Mesenchymal stem cell (in vitro differentiated cells and primary cell): ENCODE measurements at regions not wholly inside any gene's neighbourhood (a gene's known extent, or its start where the extent isn't known, plus 50 kb on each side); places are given as distances from the start of the nearest gene placed in this dataset.

Source experiments
- DNase-seq: peaks from one replicate; pipeline ENCODE4 v3.0.0-alpha.2; 2013
- H2AFZ ChIP-seq: one replicate; pipeline ENCODE4 v1.6.1; 2013; ENCODE audit warnings: low read depth, mild to moderate bottlenecking, control low read depth, inconsistent platforms, low read length, moderate library complexity
- H2AK5ac ChIP-seq: 2 replicates; pipeline ENCODE4 v1.6.1; 2013; ENCODE audit warnings: low read length, moderate library complexity, mild to moderate bottlenecking, inconsistent platforms; ENCODE audit not compliant: severe bottlenecking
- H2BK120ac ChIP-seq: one replicate; pipeline ENCODE4 v1.6.1; 2013; ENCODE audit warnings: low read depth, mild to moderate bottlenecking, inconsistent platforms, low read length, moderate library complexity
- H2BK12ac ChIP-seq, 2 experiments: one replicate each; pipeline ENCODE4 v1.6.1; 2013; ENCODE audit warnings: inconsistent platforms in 2 of 2, low read length in 2 of 2, mild to moderate bottlenecking in 2 of 2, moderate library complexity in 2 of 2, control low read depth in 1 of 2
- H2BK15ac ChIP-seq: one replicate; pipeline ENCODE4 v1.6.1; 2013; ENCODE audit warnings: mild to moderate bottlenecking, low read depth, inconsistent platforms; ENCODE audit not compliant: poor library complexity, severe bottlenecking
- H2BK5ac ChIP-seq: 2 replicates; pipeline ENCODE4 v1.6.1; 2013; ENCODE audit warnings: low read depth, mild to moderate bottlenecking, low read length, control low read depth, inconsistent platforms; ENCODE audit not compliant: poor library complexity, severe bottlenecking
- H3K14ac ChIP-seq, 2 experiments: one replicate each; pipeline ENCODE4 v1.6.1; 2013; ENCODE audit warnings: inconsistent platforms in 2 of 2, low read length in 2 of 2, control low read depth in 1 of 2, mild to moderate bottlenecking in 1 of 2, moderate library complexity in 1 of 2
- H3K18ac ChIP-seq, 2 experiments: one replicate each; pipeline ENCODE4 v1.6.1; 2013; ENCODE audit warnings: inconsistent platforms in 2 of 2, low read length in 2 of 2, control low read depth in 1 of 2, low read depth in 1 of 2, mild to moderate bottlenecking in 1 of 2
- H3K23ac ChIP-seq, 2 experiments: one replicate each; pipeline ENCODE4 v1.6.1; 2013; ENCODE audit warnings: inconsistent platforms in 2 of 2, low read length in 2 of 2, mild to moderate bottlenecking in 2 of 2, moderate library complexity in 2 of 2, control low read depth in 1 of 2
- H3K27ac ChIP-seq: 2 replicates; pipeline ENCODE4 v1.5.1; 2013; ENCODE audit warnings: mild to moderate bottlenecking, moderate library complexity, low read length, control low read depth, inconsistent platforms; ENCODE audit not compliant: poor library complexity, severe bottlenecking
- H3K27me3 ChIP-seq, 2 experiments: 2 replicates each; pipeline versions ENCODE4 v1.6.1 to v1.7.0; 2013; ENCODE audit warnings: low read length in 2 of 2, mild to moderate bottlenecking in 2 of 2, moderate library complexity in 2 of 2, control low read depth in 1 of 2, inconsistent platforms in 1 of 2; ENCODE audit not compliant: control insufficient read depth in 1 of 2, insufficient read depth in 1 of 2
- H3K36me3 ChIP-seq, 2 experiments: 2 replicates each; pipeline versions ENCODE4 v1.6.1 to v1.7.0; 2013; ENCODE audit warnings: low read length in 2 of 2, control low read depth in 1 of 2, inconsistent platforms in 1 of 2, low read depth in 1 of 2, mild to moderate bottlenecking in 1 of 2; ENCODE audit not compliant: insufficient read depth in 2 of 2, control insufficient read depth in 1 of 2
- H3K4ac ChIP-seq, 2 experiments: one replicate each; pipeline ENCODE4 v1.6.1; 2013; ENCODE audit warnings: inconsistent platforms in 2 of 2, low read length in 2 of 2, mild to moderate bottlenecking in 2 of 2, moderate library complexity in 2 of 2, control low read depth in 1 of 2, low read depth in 1 of 2
- H3K4me1 ChIP-seq: 2 replicates; pipeline ENCODE4 v1.6.1; 2013; ENCODE audit warnings: low read depth, low read length, control low read depth; ENCODE audit not compliant: control insufficient read depth, insufficient read depth
- H3K4me2 ChIP-seq: 2 replicates; pipeline ENCODE4 v1.6.1; 2013; ENCODE audit warnings: low read length, mild to moderate bottlenecking, inconsistent platforms; ENCODE audit not compliant: poor library complexity, severe bottlenecking
- H3K4me3 ChIP-seq, 2 experiments: 2 replicates each; pipeline versions ENCODE4 v1.5.1 to v1.7.0; 2013; ENCODE audit warnings: low read length in 2 of 2, mild to moderate bottlenecking in 2 of 2, control low read depth in 1 of 2, low read depth in 1 of 2; ENCODE audit not compliant: insufficient read depth in 1 of 2
- H3K79me1 ChIP-seq: replicated peaks from 2 replicates; pipeline ENCODE4 v1.6.1; 2013; ENCODE audit warnings: mild to moderate bottlenecking, control low read depth, low read length, inconsistent platforms; ENCODE audit not compliant: poor library complexity, severe bottlenecking
- H3K9ac ChIP-seq: 2 replicates; pipeline ENCODE4 v1.7.0; 2013; ENCODE audit warnings: mild to moderate bottlenecking, low read length, moderate library complexity
- H3K9me3 ChIP-seq: 2 replicates; pipeline ENCODE4 v1.7.0; 2013; ENCODE audit warnings: mild to moderate bottlenecking, low read length; ENCODE audit not compliant: control insufficient read depth
- H4K8ac ChIP-seq: one replicate; pipeline ENCODE4 v1.6.1; 2013; ENCODE audit warnings: inconsistent platforms, mild to moderate bottlenecking, low read length, moderate library complexity
- H4K91ac ChIP-seq: one replicate; pipeline ENCODE4 v1.6.1; 2013; ENCODE audit warnings: mild to moderate bottlenecking, low read length, inconsistent platforms
- WGBS: methylation state at CpG from one replicate; pipeline ENCODE4 v1.1.7; 2013; ENCODE audit warnings: mixed read lengths; 5-methylcytosine and 5-hydroxymethylcytosine counted together

- H2AFZ ChIP-seq: no peak overlapping the region
- H2AK5ac ChIP-seq: no peak overlapping the region
- H2BK5ac ChIP-seq: no peak overlapping the region
- H2BK15ac ChIP-seq: no peak overlapping the region
- no peak overlapping the region for H3K23ac ChIP-seq
- H3K27me3 ChIP-seq: no peaks in the 10 kb centered on the region
- H3K9ac ChIP-seq: no peak overlapping the region
- no peaks in the 10 kb centered on the region for H3K36me3 ChIP-seq
- peaks cover 3% of the 10 kb centered on the region for H3K9me3 ChIP-seq
- no peak overlapping the region for H3K27ac ChIP-seq
- 97% methylated on average over 3 of the region's 5 CpGs for WGBS
- H2BK120ac ChIP-seq: no peak overlapping the region
- no peak overlapping the region for H2BK12ac ChIP-seq
- no peak overlapping the region for H4K8ac ChIP-seq
- no peaks in the 10 kb centered on the region for H3K79me1 ChIP-seq
- no peak overlapping the region for H3K14ac ChIP-seq
- no peak overlapping the region for H3K4ac ChIP-seq
- peaks cover 2% of the 10 kb centered on the region for H3K4me1 ChIP-seq
- no peak overlapping the region for H3K4me3 ChIP-seq
- no peak overlapping the region for H3K4me2 ChIP-seq
- no peak overlapping the region for H4K91ac ChIP-seq
- peak overlapping the region in 1 of 2 experiments; percentile 23 for H3K18ac ChIP-seq
- DNase-seq: no peak
Measured at GRCh38 chr2:40043641-40044040, 264.6 kb upstream of the THUMPD2 start.

DNA sequence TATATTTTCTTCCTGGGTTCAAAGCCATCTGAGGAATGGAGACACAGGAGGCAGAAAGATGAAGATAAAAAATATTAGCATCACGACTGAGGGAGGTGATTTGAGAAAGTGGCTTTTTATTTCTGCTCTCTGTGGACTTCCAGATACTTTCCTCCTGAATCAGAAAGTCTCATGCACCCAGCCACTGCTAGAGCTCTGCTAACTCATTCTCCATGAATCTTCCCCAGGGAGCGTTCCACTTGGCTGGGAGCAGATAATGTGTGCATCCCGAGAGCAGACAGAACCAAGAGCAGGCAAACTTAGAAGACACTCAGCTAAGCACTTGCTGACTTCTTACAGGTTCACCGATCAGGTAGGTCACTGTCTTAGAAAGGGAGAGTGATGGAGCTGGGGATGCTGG is 264.1 kb upstream of the THUMPD2 start:
- Histone ChIP-seq H2AK5ac (no peak overlapping the region), H3K23ac (no peak overlapping the region), H2BK5ac (no peak overlapping the region), H3K27ac (peak overlapping the region; percentile 38), H3K14ac (no peak overlapping the region), H3K36me3 (no peaks in the 10 kb centered on the region), H2BK12ac (no peak overlapping the region), H2BK120ac (no peak overlapping the region), H2AFZ (no peak overlapping the region), H3K4me2 (no peak overlapping the region), H3K18ac (peak overlapping the region in 1 of 2 experiments; percentile 23), H3K27me3 (no peaks in the 10 kb centered on the region), H3K4me3 (no peak overlapping the region), H4K91ac (no peak overlapping the region), H3K9me3 (peaks cover 3% of the 10 kb centered on the region), H3K4ac (no peak overlapping the region), H4K8ac (no peak overlapping the region), H3K79me1 (no peaks in the 10 kb centered on the region), H3K4me1 (peaks cover 2% of the 10 kb centered on the region), H3K9ac (no peak overlapping the region), H2BK15ac (no peak overlapping the region)
- peak; percentile 37 for DNase-seq
- 85% methylated on average over 4 of the region's 4 CpGs for WGBS

DNA sequence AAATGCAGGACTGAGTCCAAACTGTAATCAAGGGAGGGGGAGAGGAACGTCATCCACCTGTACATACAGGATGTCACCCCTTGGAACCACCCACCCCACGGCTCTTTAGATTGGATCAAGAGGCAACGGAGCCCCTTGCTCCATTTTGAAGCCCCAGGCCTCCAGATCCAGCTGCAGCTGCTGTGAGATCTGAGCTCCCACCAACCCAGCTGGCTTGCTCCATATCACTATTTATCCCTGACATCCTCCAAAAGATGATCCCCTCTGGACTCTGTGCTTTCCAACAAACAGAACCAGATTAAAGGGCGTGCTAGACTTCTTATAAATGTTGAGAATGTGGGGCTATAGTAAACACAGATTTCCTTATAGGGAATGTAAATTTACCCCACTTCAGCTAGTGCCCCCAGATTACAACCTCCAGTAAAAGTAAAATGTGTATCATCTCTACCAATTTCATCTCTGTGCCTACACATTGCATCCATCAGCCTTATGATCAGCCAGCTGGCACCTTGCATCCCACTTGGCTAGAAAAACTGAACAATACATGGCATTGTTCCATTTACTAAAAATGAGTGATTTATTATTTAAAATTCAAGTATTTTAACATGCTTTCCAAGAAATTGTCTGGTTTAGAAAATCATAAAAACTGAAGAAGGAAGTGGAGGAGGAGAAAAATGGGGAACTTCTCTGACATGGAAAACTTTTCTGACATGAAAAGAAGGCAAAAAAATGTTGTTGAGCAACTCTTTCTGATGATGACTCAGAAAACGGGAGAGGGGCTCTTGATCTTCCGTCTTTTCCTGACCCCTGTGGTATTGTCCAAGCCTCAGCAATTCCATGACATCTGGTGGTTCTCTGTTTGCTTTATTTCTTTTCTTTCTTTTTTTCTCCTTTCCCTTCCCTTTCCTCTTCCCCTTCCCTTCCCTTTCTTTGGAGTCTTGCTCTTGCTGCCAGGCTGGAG is 262.6 kb upstream of the THUMPD2 start:
- peak overlapping the region; percentile 69 to 81 for H2BK12ac ChIP-seq
- H2BK5ac ChIP-seq: no peak overlapping the region
- peak; percentile 93 for DNase-seq
- H3K14ac ChIP-seq: no peak overlapping the region
- H3K4ac ChIP-seq: no peak overlapping the region
- 65% methylated on average over 5 of the region's 6 CpGs for WGBS
- peak overlapping the region; percentile 31 for H3K27ac ChIP-seq
- H2BK15ac ChIP-seq: no peak overlapping the region
- no peak overlapping the region for H3K9ac ChIP-seq
- no peaks in the 10 kb centered on the region for H3K79me1 ChIP-seq
- peak overlapping the region; percentile 79 for H4K8ac ChIP-seq
- no peak overlapping the region for H3K4me2 ChIP-seq
- peaks cover 2% of the 10 kb centered on the region for H3K4me1 ChIP-seq
- H3K27me3 ChIP-seq: no peaks in the 10 kb centered on the region
- no peak overlapping the region for H3K4me3 ChIP-seq
- H3K23ac ChIP-seq: no peak overlapping the region
- H2AFZ ChIP-seq: no peak overlapping the region
- H2AK5ac ChIP-seq: peak overlapping the region; percentile 22
- H3K18ac ChIP-seq: peak overlapping the region in 1 of 2 experiments; percentile 18
- H2BK120ac ChIP-seq: no peak overlapping the region
- H3K9me3 ChIP-seq: peaks cover 3% of the 10 kb centered on the region
- no peak overlapping the region for H4K91ac ChIP-seq
- H3K36me3 ChIP-seq: no peaks in the 10 kb centered on the region

DNA sequence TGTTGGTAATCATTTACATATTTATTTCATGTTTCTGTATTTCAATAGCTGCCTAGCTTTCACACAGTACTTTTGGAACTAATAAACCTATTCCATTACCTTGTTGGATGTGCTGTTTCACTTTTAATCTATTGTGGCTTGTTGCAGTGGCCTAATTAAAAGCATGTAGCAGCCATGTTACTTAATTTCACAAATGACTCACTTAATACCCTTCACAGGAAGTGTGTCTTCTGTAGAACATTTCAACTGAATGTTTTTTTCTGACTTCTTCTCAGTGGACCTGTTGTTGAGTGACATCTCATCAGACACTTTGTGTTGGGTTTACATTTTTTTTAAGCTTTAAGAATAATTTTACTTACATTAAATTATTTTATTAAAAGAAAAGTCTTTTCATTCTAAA is 260.5 kb upstream of the THUMPD2 start:
- H3K18ac ChIP-seq: no peak overlapping the region
- H2BK120ac ChIP-seq: no peak overlapping the region
- no peak overlapping the region for H4K91ac ChIP-seq
- H2AK5ac ChIP-seq: no peak overlapping the region
- no peaks in the 10 kb centered on the region for H3K79me1 ChIP-seq
- H3K36me3 ChIP-seq: no peaks in the 10 kb centered on the region
- no peak overlapping the region for H2BK12ac ChIP-seq
- peak; percentile 32 for DNase-seq
- no peak overlapping the region for H3K14ac ChIP-seq
- no peak overlapping the region for H2AFZ ChIP-seq
- no peak overlapping the region for H3K27ac ChIP-seq
- H2BK15ac ChIP-seq: no peak overlapping the region
- H3K9me3 ChIP-seq: peaks cover 3% of the 10 kb centered on the region
- no peak overlapping the region for H3K4me2 ChIP-seq
- H3K9ac ChIP-seq: no peak overlapping the region
- H3K4me3 ChIP-seq: no peak overlapping the region
- H3K4me1 ChIP-seq: peaks cover 2% of the 10 kb centered on the region
- no peak overlapping the region for H4K8ac ChIP-seq
- H2BK5ac ChIP-seq: no peak overlapping the region
- H3K27me3 ChIP-seq: no peaks in the 10 kb centered on the region
- H3K4ac ChIP-seq: no peak overlapping the region
- H3K23ac ChIP-seq: no peak overlapping the region
